ENCODE measurements at regions not wholly inside any gene's neighbourhood (a gene's known extent, or its start where the extent isn't known, plus 50 kb on each side); places are given as distances from the start of the nearest gene placed in this dataset.

GRCh38 chr14:58830121-58830520 lies 192.4 kb downstream of the DACT1 start:
- no peak for FAIRE-seq
- TF ChIP-seq POLR2A (IDR thresholded peaks at IDR 0.05; ENCODE audit: low read depth, low read length): no peak

GRCh38 chr14:58832095-58832521 lies 194.3 kb downstream of the DACT1 start:
- DNase-seq (ENCODE audit: insufficient read length, low spot score): no peak
- no peak for TF ChIP-seq POLR2A (IDR thresholded peaks at IDR 0.05; ENCODE audit: low read depth, low read length)
- no peak for FAIRE-seq

More at GRCh38 chr14:58830121-58830520, 192.4 kb downstream of the DACT1 start:
- no peak for DNase-seq (ENCODE audit: insufficient read length, low spot score)

- DNase-seq (ENCODE audit: insufficient read length, low spot score): no peak
- TF ChIP-seq POLR2A (IDR thresholded peaks at IDR 0.05; ENCODE audit: low read depth, low read length): no peak
- no peak for FAIRE-seq
Measured at GRCh38 chr14:58833634-58834378, 196.0 kb downstream of the DACT1 start.

GRCh38 chr14:58836303-58836974 lies 198.7 kb downstream of the DACT1 start:
- no peak for FAIRE-seq
- TF ChIP-seq POLR2A (IDR thresholded peaks at IDR 0.05; ENCODE audit: low read depth, low read length): no peak
- no peak for DNase-seq (ENCODE audit: insufficient read length, low spot score)

- no peak for FAIRE-seq
- no peak for TF ChIP-seq POLR2A (IDR thresholded peaks at IDR 0.05; ENCODE audit: low read depth, low read length)
- DNase-seq (ENCODE audit: insufficient read length, low spot score): no peak
Measured at GRCh38 chr14:58839233-58839632, 201.5 kb downstream of the DACT1 start.

GRCh38 chr14:58844544-58844943 lies 206.8 kb downstream of the DACT1 start:
- no peak for FAIRE-seq
- no peak for TF ChIP-seq POLR2A (IDR thresholded peaks at IDR 0.05; ENCODE audit: low read depth, low read length)
- DNase-seq (ENCODE audit: insufficient read length, low spot score): no peak

- DNase-seq (ENCODE audit: insufficient read length, low spot score) (no peak), FAIRE-seq (no peak)
- TF ChIP-seq POLR2A (IDR thresholded peaks at IDR 0.05; ENCODE audit: low read depth, low read length): no peak
Measured at GRCh38 chr14:58846682-58847465, 209.1 kb downstream of the DACT1 start.

- DNase-seq (ENCODE audit: insufficient read length, low spot score) (no peak), FAIRE-seq (no peak)
- no peak for TF ChIP-seq POLR2A (IDR thresholded peaks at IDR 0.05; ENCODE audit: low read depth, low read length)
Measured at GRCh38 chr14:58848365-58848764, 210.6 kb downstream of the DACT1 start.

GRCh38 chr14:58849601-58850000 lies 211.8 kb downstream of the DACT1 start:
- FAIRE-seq: no peak
- no peak for TF ChIP-seq POLR2A (IDR thresholded peaks at IDR 0.05; ENCODE audit: low read depth, low read length)
- DNase-seq (ENCODE audit: insufficient read length, low spot score): no peak

GRCh38 chr14:58850011-58850410 lies 212.2 kb downstream of the DACT1 start:
- FAIRE-seq (no peak), DNase-seq (ENCODE audit: insufficient read length, low spot score) (no peak)
- TF ChIP-seq POLR2A (IDR thresholded peaks at IDR 0.05; ENCODE audit: low read depth, low read length): no peak

GRCh38 chr14:58861586-58861985 lies 223.8 kb downstream of the DACT1 start:
- DNase-seq (ENCODE audit: insufficient read length, low spot score): no peak
- TF ChIP-seq POLR2A (IDR thresholded peaks at IDR 0.05; ENCODE audit: low read depth, low read length): no peak
- no peak for FAIRE-seq

GRCh38 chr14:58862416-58863160 lies 224.8 kb downstream of the DACT1 start:
- TF ChIP-seq POLR2A (IDR thresholded peaks at IDR 0.05; ENCODE audit: low read depth, low read length): no peak
- DNase-seq (ENCODE audit: insufficient read length, low spot score) (no peak), FAIRE-seq (no peak)

GRCh38 chr14:58863661-58864345 lies 226.0 kb downstream of the DACT1 start:
- no peak for DNase-seq (ENCODE audit: insufficient read length, low spot score)
- FAIRE-seq: no peak
- TF ChIP-seq POLR2A (IDR thresholded peaks at IDR 0.05; ENCODE audit: low read depth, low read length): no peak

Measured in H54 (cell line).